ENCODE measurements at regions not wholly inside any gene's neighbourhood (a gene's known extent, or its start where the extent isn't known, plus 50 kb on each side); places are given as distances from the start of the nearest gene placed in this dataset.

GRCh38 chr16:9594047-9594446, 502.6 kb downstream of the HAPSTR1 start:
- TF ChIP-seq, protein P1, sequence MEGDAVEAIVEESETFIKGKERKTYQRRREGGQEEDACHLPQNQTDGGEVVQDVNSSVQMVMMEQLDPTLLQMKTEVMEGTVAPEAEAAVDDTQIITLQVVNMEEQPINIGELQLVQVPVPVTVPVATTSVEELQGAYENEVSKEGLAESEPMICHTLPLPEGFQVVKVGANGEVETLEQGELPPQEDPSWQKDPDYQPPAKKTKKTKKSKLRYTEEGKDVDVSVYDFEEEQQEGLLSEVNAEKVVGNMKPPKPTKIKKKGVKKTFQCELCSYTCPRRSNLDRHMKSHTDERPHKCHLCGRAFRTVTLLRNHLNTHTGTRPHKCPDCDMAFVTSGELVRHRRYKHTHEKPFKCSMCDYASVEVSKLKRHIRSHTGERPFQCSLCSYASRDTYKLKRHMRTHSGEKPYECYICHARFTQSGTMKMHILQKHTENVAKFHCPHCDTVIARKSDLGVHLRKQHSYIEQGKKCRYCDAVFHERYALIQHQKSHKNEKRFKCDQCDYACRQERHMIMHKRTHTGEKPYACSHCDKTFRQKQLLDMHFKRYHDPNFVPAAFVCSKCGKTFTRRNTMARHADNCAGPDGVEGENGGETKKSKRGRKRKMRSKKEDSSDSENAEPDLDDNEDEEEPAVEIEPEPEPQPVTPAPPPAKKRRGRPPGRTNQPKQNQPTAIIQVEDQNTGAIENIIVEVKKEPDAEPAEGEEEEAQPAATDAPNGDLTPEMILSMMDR (conservative IDR thresholded peaks at IDR 0.05; ENCODE audit: low read depth, low read length): no peak
- no peak for DNase-seq (ENCODE audit: low read depth)
- H3K4me3 ChIP-seq (ENCODE audit: low read depth, low read length): no peak overlapping the region

- H3K4me3 ChIP-seq (ENCODE audit: low read depth, low read length): no peak overlapping the region
- TF ChIP-seq, protein P1 (conservative IDR thresholded peaks at IDR 0.05; ENCODE audit: low read depth, low read length): no peak
- DNase-seq (ENCODE audit: low read depth): no peak
These were observed 503.5 kb downstream of the HAPSTR1 start for GRCh38 chr16:9594946-9595345.

- H3K4me3 ChIP-seq (ENCODE audit: low read depth, low read length): no peak overlapping the region
- TF ChIP-seq, protein P1 (conservative IDR thresholded peaks at IDR 0.05; ENCODE audit: low read depth, low read length): no peak
- DNase-seq (ENCODE audit: low read depth): no peak
These were observed 503.9 kb downstream of the HAPSTR1 start for GRCh38 chr16:9595393-9595792.

DNA sequence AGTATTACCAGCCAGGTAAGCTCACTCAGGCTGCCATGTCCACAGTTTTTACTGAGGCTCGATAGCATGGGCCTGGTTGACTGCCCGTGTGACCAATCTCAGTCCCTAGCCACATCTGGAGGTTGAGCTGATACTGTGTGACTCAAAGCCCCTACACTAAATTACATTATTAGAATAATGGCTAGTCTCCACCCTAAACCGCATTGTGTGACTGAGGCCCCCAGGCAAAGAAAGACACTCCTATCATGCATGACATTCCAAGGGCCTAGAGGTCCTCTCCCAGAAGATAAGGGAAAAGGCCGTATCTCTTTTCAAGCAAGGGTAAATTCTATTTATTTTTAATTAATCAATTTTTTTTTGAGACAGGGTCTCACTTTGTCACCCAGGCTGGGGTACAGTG, 505.3 kb downstream of the HAPSTR1 start:
- no peak for DNase-seq (ENCODE audit: low read depth)
- H3K4me3 ChIP-seq (ENCODE audit: low read depth, low read length): no peak overlapping the region
- TF ChIP-seq, protein P1 (conservative IDR thresholded peaks at IDR 0.05; ENCODE audit: low read depth, low read length): no peak

GRCh38 chr16:9597967-9598730, 506.7 kb downstream of the HAPSTR1 start:
- no peak overlapping the region for H3K4me3 ChIP-seq (ENCODE audit: low read depth, low read length)
- TF ChIP-seq, protein P1 (conservative IDR thresholded peaks at IDR 0.05; ENCODE audit: low read depth, low read length): no peak
- DNase-seq (ENCODE audit: low read depth): no peak

DNA sequence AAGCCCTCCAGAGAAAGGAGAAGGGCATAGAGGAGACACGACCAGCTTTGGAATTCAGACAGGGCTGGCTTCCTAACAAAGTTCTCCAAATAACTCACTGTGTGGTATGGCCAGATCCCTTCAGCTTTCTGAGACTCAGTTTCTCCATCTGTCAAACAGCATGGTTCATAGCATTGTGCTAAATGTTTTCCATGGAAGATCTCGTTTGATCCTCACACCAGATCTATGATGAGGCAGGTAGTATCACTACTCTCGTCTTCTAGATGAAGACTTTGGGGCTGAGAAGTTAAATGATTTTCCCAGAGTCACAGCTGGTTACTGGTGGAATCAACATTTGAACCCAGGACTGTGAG, 507.3 kb downstream of the HAPSTR1 start:
- H3K4me3 ChIP-seq (ENCODE audit: low read depth, low read length): no peak overlapping the region
- no peak for DNase-seq (ENCODE audit: low read depth)
- TF ChIP-seq, protein P1 (conservative IDR thresholded peaks at IDR 0.05; ENCODE audit: low read depth, low read length): no peak
